ENCODE measurements at regions not wholly inside any gene's neighbourhood (a gene's known extent, or its start where the extent isn't known, plus 50 kb on each side); places are given as distances from the start of the nearest gene placed in this dataset.

DNA sequence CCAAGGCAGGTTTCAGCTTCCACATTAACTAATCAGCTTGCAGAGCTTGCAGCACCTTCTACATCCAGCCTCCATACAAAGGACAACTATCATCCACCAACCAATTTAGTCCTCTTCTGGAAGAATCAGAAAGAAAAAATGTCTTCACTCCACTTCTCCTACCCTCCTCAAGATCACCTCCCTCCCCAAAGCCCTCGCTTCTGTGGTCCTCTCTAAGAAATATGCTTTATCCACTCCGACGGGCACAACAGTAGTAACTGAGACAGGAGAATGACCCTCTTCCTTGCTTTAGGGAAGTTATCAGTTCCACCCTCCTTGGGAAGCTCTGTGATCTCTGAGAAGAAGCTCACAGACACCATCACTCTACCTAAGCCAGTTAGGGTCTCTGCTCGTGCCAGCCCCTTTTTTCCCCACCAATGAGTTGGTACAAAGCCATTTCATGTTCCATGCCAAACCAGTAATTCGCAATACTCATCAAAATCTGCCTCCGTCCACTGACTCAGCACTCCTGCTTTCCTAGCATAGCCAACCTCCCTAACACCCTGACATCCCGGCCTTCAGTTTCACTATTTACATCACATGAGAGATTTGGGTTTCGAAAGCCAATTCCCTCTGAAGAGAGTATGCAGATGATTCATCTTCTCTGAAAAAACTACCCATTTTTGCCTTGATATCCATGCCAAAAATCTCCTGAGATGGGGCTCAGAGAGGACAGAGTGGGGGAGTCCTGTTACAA, 114.1 kb upstream of the PKDCC start:
- no peak for ATAC-seq (replicated peaks)
- Mint-ChIP-seq H3K27ac (peak overlapping the region in 1 of 2 donors; percentile 3), H3K4me1 (ENCODE audit: low read depth in 2 of 2) (peaks cover 4 to 13% of the 10 kb centered on the region in 2 donors), H3K4me3 (no peak overlapping the region), H3K9me3 (no peaks in the 10 kb centered on the region), H3K36me3 (ENCODE audit: insufficient read depth) (no peaks in the 10 kb centered on the region), H3K27me3 (peaks cover 0 to 8% of the 10 kb centered on the region in 2 donors)
- no peak for DNase-seq

DNA sequence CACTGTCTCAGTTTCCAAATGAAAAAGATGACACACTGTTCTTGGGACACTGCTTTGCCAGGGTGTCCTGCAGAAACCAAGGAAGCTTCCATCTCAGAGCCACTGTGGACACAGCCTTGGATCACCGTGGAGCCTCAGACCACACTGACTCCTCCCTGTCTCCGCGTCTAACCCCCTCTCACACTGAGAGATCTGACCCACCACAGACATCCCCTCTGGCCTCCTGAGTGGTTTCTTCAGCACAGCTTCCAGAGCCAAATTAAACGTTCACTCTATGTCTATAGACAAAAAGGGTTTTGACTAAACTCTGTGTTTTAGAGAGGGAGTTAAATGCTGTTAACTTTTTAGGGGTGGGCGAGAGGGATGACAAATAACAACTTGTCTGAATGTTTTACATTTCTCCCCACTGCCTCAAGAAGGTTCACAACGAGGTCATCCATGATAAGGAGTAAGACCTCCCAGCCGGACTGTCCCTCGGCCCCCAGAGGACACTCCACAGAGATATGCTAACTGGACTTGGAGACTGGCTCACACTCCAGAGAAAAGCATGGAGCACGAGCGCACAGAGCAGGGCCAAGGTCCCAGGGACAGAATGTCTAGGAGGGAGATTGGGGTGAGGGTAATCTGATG, 113.4 kb upstream of the PKDCC start:
- Mint-ChIP-seq H3K4me1 (ENCODE audit: low read depth in 2 of 2) (peaks cover 4 to 13% of the 10 kb centered on the region in 2 donors), H3K4me3 (no peak overlapping the region), H3K36me3 (ENCODE audit: insufficient read depth) (no peaks in the 10 kb centered on the region), H3K9me3 (no peaks in the 10 kb centered on the region), H3K27me3 (peaks cover 0 to 12% of the 10 kb centered on the region in 2 donors), H3K27ac (no peak overlapping the region)
- ATAC-seq (replicated peaks): no peak
- no peak for DNase-seq

DNA sequence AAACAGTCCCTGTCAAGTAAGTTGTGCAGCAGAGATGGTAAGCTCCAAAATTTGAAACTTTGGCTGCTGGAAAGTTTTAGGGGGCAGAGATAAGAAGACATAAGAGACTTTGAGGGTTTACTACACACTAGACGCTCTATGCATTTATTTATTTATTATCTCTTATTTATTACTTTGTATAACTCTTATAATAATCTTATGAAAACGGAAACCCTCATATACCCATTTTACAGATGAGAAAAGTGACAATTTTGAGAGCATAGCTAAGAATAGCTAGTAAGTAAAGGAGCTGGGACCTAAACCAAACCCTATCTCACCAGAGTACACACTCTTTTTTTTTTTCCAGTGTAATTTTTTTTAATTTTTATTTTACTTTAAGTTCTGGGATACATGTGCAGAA, 112.8 kb upstream of the PKDCC start:
- peaks cover 0 to 16% of the 10 kb centered on the region in 2 donors for H3K27me3 Mint-ChIP-seq
- peaks cover 4 to 12% of the 10 kb centered on the region in 2 donors for H3K4me1 Mint-ChIP-seq (ENCODE audit: low read depth in 2 of 2)
- no peaks in the 10 kb centered on the region for H3K9me3 Mint-ChIP-seq
- no peak overlapping the region for H3K27ac Mint-ChIP-seq
- ATAC-seq (replicated peaks) (no peak), DNase-seq (no peak)
- no peak overlapping the region for H3K4me3 Mint-ChIP-seq
- H3K36me3 Mint-ChIP-seq (ENCODE audit: insufficient read depth): no peaks in the 10 kb centered on the region

DNA sequence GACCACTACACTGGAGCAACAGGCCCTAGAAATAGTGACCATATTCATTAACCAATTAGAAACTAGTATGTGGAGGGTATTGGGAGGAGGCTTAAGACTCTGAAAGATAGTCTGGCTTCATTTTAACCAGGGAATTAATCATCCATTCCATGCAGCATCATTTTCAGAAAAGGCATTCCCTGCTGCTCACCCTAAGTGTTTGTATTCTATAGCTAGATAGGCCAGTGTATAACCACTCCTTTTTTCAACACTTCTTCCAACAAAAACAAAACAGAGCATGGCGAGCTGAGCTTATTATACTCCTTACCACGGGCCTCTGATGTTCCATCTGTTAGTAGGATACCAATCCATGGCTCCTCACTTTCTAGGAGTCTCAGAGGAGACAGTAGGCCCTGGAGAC, 112.0 kb upstream of the PKDCC start:
- no peaks in the 10 kb centered on the region for H3K36me3 Mint-ChIP-seq (ENCODE audit: insufficient read depth)
- no peak overlapping the region for H3K4me3 Mint-ChIP-seq
- H3K27me3 Mint-ChIP-seq: peaks cover 0 to 16% of the 10 kb centered on the region in 2 donors
- H3K27ac Mint-ChIP-seq: peak overlapping the region in 1 of 2 donors; percentile 20
- H3K9me3 Mint-ChIP-seq: no peaks in the 10 kb centered on the region
- ATAC-seq (replicated peaks) (no peak), DNase-seq (no peak)
- peaks cover 4 to 12% of the 10 kb centered on the region in 2 donors for H3K4me1 Mint-ChIP-seq (ENCODE audit: low read depth in 2 of 2)

DNA sequence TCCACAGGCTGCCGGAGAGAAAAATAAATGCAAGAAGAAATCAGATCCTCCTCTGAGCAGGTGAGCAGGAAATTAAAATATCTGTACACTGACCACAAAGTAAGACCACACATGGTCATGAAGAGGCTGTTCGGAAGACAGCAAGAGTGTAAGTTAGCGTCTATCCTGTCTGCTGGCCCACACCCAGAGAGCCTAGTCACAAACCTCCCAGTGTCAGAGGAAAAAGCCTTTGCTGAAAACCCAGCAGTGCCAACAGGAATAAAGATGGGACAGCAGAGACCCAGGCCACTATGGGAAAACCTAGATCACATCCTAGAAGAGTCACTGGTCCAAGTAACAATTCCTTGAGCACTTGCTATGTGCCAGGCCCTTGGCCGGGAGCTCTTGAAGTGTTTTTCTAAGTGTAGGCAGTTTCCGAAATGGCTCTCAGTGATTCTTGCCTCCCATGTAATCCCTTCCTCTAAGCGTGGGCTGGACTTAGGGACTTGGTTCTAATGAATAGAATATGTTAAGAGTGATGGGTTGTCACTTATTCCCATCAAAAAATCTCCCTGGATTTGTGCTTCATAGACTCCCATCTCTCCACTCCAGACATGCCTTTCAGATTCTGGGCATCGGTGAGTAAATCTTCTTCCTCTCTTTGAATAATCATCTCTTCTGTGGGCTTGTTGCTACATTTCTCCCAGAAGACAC, 110.9 kb upstream of the PKDCC start:
- Mint-ChIP-seq H3K36me3 (ENCODE audit: insufficient read depth) (no peaks in the 10 kb centered on the region), H3K27ac (peak overlapping the region in 1 of 2 donors; percentile 20), H3K9me3 (no peaks in the 10 kb centered on the region), H3K4me3 (no peak overlapping the region), H3K4me1 (ENCODE audit: low read depth in 2 of 2) (peaks cover 4 to 12% of the 10 kb centered on the region in 2 donors), H3K27me3 (peaks cover 0 to 16% of the 10 kb centered on the region in 2 donors)
- ATAC-seq (replicated peaks) (no peak), DNase-seq (no peak)

DNA sequence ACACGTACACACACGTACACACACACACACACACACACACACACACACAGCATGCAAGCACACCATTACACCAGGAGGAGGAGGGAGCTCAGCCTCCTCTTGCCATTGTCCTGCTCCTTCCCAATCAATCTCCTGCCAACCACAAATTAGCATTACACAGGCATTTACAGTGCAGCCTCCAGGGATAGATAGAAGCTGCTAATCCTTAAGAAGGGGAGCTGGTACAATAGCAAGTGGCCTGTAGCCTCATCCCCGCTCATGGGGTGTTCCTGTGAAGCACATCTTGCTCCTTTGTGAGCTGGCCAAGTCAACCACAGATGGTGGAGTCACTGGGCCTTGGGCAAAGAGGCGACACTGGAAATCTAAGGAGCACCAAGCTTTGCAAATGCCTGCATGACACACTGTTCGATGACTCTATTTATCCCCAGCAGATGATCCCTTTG, 110.3 kb upstream of the PKDCC start:
- peaks cover 0 to 16% of the 10 kb centered on the region in 2 donors for H3K27me3 Mint-ChIP-seq
- H3K4me1 Mint-ChIP-seq (ENCODE audit: low read depth in 2 of 2): peaks cover 4 to 12% of the 10 kb centered on the region in 2 donors
- no peak overlapping the region for H3K27ac Mint-ChIP-seq
- H3K9me3 Mint-ChIP-seq: no peaks in the 10 kb centered on the region
- no peaks in the 10 kb centered on the region for H3K36me3 Mint-ChIP-seq (ENCODE audit: insufficient read depth)
- H3K4me3 Mint-ChIP-seq: no peak overlapping the region
- no peak for ATAC-seq (replicated peaks)
- no peak for DNase-seq

DNA sequence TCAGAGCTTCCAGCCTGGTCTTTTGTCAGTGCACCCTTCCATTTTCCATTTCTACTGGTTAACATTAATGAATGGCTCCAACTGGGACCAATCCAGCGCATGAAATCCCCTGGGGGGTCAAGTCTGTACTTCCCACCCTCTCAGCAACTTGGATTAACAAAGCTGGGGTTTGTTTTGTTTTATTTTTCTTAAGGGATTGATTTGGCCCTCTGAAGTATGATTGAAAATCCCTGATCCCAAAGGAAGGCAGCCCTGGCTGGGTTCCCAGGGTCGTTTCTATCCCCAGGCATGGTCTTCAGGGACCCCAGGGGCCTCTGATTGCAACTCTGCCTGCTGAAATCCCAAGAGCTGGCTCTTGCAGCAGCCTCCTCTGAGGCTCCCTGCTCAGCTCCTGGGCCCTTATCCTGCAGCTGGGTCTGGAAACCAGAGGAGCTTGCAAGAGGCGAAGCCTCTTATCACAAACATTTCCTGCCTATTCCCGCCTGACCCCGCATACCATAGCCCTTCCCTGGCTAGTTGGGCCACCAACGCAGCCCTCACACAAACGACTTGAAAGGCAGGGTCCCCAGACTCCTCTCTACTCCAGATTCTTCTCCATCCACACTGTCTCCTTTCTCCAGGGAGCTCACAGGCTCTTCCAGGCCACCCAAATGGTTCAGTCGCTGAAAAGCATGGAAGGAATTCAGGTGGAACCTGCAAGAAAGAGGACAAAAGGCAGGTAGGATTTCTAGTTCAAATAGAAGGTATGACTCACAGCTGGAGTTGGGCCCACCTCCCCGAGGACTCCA, 109.7 kb upstream of the PKDCC start:
- ATAC-seq (replicated peaks) (no peak), DNase-seq (no peak)
- Mint-ChIP-seq H3K4me3 (no peak overlapping the region), H3K27me3 (peaks cover 0 to 16% of the 10 kb centered on the region in 2 donors), H3K9me3 (no peaks in the 10 kb centered on the region), H3K36me3 (ENCODE audit: insufficient read depth) (no peaks in the 10 kb centered on the region), H3K27ac (no peak overlapping the region), H3K4me1 (ENCODE audit: low read depth in 2 of 2) (peaks cover 4 to 12% of the 10 kb centered on the region in 2 donors)

DNA sequence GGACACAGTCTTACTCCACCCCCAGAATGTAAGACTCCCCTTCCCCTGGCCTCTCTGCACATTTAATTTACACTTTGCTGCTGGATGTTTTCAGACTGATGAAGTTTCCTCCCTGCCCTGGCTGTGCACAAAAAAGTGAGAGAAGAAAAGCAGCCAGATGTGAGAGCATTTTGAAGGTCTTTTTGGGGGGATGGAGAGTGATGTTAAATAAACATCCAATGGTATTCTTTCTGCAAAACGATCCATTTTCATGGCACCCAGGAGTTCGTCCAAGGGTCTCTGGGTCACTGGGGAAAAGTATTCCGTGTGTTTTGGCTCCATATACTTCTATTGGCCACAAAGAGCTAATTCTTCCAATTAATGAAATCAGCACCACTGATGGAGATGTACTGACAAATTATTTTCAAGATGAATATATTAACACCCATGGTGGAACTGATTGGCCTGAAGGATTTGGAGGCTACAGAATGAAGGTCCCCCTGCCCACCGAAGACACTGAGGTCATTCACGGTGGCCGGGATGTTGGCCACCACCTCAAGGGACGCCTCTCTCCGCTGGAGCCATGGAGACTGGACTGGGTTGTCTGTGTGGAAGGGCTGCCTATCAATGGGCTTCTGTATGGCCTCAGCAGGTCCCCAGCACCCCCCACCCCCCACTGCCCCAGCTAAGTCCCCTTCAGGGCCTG, 107.6 kb upstream of the PKDCC start:
- ATAC-seq (replicated peaks) (no peak), DNase-seq (no peak)
- Mint-ChIP-seq H3K36me3 (ENCODE audit: insufficient read depth) (no peaks in the 10 kb centered on the region), H3K4me1 (ENCODE audit: low read depth in 2 of 2) (peaks cover 0 to 5% of the 10 kb centered on the region in 2 donors), H3K27me3 (peaks cover 8 to 19% of the 10 kb centered on the region in 2 donors), H3K27ac (peak overlapping the region in 1 of 2 donors; percentile 42), H3K9me3 (no peaks in the 10 kb centered on the region), H3K4me3 (no peak overlapping the region)

DNA sequence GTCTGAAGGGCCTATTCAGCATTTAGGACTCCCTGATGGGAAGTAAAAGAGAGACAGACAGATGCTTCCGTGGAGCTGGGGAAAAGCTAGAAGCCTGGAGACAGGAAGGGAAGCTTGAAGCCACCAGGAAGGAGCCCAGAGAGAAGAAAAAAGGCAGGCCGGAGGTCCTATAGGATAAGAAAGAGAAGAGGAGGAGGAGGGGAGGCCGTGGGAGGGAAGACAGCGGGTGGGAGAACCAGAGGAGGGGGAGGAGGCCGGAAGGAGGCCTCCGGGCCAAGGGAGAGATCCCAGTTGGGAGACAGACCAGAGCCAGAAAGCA, 107.1 kb upstream of the PKDCC start:
- Mint-ChIP-seq H3K27ac (peak overlapping the region in 1 of 2 donors; percentile 42), H3K4me1 (ENCODE audit: low read depth in 2 of 2) (peaks cover 0 to 5% of the 10 kb centered on the region in 2 donors), H3K27me3 (peaks cover 12 to 20% of the 10 kb centered on the region in 2 donors), H3K4me3 (no peak overlapping the region), H3K36me3 (ENCODE audit: insufficient read depth) (no peaks in the 10 kb centered on the region), H3K9me3 (no peaks in the 10 kb centered on the region)
- ATAC-seq (replicated peaks): no peak
- no peak for DNase-seq

DNA sequence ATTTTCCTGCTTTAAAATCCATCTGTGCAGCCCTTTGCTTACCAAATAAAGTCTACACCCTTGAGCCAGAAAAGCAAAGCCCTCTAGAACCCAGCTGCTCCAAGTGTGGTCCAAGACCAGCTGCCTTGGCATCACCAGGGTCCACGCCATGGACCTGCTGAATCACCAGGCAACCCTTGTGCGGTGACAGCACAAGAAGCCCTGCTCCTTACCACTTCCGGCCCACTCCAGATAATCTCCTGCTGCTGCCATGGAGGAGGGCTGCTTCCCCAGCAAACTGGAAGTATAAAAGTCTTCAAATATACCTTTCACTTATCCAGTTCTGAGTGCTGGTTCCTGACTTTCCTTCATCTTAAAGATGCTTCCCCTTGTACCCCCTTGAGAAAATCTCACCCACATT, 106.0 kb upstream of the PKDCC start:
- Mint-ChIP-seq H3K27me3 (peaks cover 18 to 26% of the 10 kb centered on the region in 2 donors), H3K27ac (no peak overlapping the region), H3K4me3 (no peak overlapping the region), H3K36me3 (ENCODE audit: insufficient read depth) (no peaks in the 10 kb centered on the region), H3K4me1 (ENCODE audit: low read depth in 2 of 2) (peaks cover 0 to 5% of the 10 kb centered on the region in 2 donors), H3K9me3 (no peaks in the 10 kb centered on the region)
- no peak for DNase-seq
- no peak for ATAC-seq (replicated peaks)

DNA sequence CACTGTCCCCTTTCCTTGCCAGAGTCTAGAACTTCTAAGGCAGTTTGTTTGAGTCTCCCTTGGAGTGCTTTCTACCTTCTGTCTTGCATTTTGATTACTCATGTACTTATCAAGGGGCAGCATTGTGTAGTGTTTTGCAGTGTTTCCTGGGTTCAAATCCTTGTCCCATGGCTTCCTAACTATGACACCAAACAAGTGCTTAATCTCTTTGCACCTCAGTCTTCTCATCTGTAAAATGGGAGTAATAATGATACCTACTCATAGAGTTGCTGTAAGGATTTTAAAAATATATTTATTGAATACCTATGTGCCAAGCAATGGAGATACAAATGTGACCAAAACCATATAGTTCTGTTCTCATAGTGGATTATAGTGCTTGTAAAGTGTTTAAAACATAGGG, 105.5 kb upstream of the PKDCC start:
- H3K27me3 Mint-ChIP-seq: peaks cover 20 to 26% of the 10 kb centered on the region in 2 donors
- no peaks in the 10 kb centered on the region for H3K9me3 Mint-ChIP-seq
- no peak overlapping the region for H3K27ac Mint-ChIP-seq
- H3K36me3 Mint-ChIP-seq (ENCODE audit: insufficient read depth): no peaks in the 10 kb centered on the region
- DNase-seq (no peak), ATAC-seq (replicated peaks) (no peak)
- no peak overlapping the region for H3K4me3 Mint-ChIP-seq
- H3K4me1 Mint-ChIP-seq (ENCODE audit: low read depth in 2 of 2): peaks cover 0 to 5% of the 10 kb centered on the region in 2 donors

DNA sequence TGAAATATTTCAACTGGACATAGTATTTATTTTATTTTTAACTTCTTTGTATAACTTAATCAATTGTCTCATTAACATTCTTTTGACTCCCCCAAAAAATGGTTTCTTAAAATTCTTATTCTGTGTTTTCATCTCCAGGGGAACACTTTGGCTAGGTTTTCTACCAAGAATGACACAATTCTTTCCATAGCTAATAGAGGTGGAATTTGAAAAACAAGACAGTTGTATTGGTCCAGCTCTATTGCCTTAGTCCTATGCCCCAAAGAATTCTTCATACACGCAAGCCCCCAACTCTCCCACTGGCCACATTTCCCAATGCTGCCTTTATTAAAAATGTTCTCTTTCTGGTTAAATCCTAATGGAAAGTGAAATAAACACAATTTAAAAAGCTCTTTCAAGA, 104.7 kb upstream of the PKDCC start:
- no peak for DNase-seq
- no peaks in the 10 kb centered on the region for H3K36me3 Mint-ChIP-seq (ENCODE audit: insufficient read depth)
- no peak overlapping the region for H3K4me3 Mint-ChIP-seq
- no peak for ATAC-seq (replicated peaks)
- peaks cover 0 to 8% of the 10 kb centered on the region in 2 donors for H3K4me1 Mint-ChIP-seq (ENCODE audit: low read depth in 2 of 2)
- no peaks in the 10 kb centered on the region for H3K9me3 Mint-ChIP-seq
- H3K27me3 Mint-ChIP-seq: peaks cover 26 to 29% of the 10 kb centered on the region in 2 donors
- H3K27ac Mint-ChIP-seq: no peak overlapping the region

All from effector memory CD8-positive, alpha-beta T cell (primary cell).